ENCODE measurements at regions not wholly inside any gene's neighbourhood (a gene's known extent, or its start where the extent isn't known, plus 50 kb on each side); places are given as distances from the start of the nearest gene placed in this dataset.

DNA sequence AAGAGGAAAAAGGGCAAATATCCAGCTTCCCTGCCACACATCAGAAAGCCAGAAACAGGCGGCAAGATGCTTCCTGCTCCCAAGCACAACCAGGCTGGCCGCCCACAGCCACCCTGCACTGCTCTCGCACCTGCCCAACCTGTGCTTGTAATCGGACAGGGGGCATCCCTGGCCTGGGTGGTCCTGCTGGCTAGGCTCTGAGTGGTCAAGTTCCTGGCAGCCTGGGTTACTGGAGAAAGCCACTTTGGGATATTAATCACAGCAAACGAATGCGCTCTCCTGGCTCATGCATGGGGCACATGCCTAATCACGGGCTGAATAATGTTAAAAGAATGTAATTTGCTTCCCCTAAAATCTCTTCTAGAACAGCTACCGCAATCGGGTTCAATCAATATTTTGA is 442.4 kb downstream of the MCTP2 start:
- Histone ChIP-seq H3K27ac (ENCODE audit: low read depth, low read length) (no peak overlapping the region), H3K9me3 (ENCODE audit: insufficient read depth, low read depth, low read length) (no peaks in the 10 kb centered on the region), H3K79me1 (ENCODE audit: low read length) (peaks cover 5% of the 10 kb centered on the region), H2BK5ac (ENCODE audit: low read depth, low read length, poor library complexity) (no peak overlapping the region), H3K4ac (ENCODE audit: low read depth, low read length) (no peak overlapping the region), H3K79me2 (ENCODE audit: control insufficient read depth, insufficient read depth, low read length, poor library complexity) (no peaks in the 10 kb centered on the region), H3K18ac (ENCODE audit: low read length) (no peak overlapping the region), H3K4me2 (ENCODE audit: low read length) (no peak overlapping the region), H3K14ac (ENCODE audit: low read length) (no peak overlapping the region), H3K9ac (ENCODE audit: low read length) (no peak overlapping the region), H3K23ac (ENCODE audit: low read length) (no peak overlapping the region), H4K8ac (ENCODE audit: low read depth, low read length) (no peak overlapping the region), H4K91ac (ENCODE audit: low read depth, low read length) (no peak overlapping the region), H4K12ac (ENCODE audit: low read depth, low read length) (no peak overlapping the region), H3K4me3 (ENCODE audit: low read depth, low read length) (no peak overlapping the region), H2BK12ac (ENCODE audit: low read length) (peak overlapping the region; percentile 37), H3K27me3 (ENCODE audit: insufficient read depth, low read length) (no peaks in the 10 kb centered on the region), H3K36me3 (ENCODE audit: control insufficient read depth in 1 of 2, insufficient read depth in 2 of 2, low read length in 2 of 2) (no peaks in the 10 kb centered on the region), H2BK120ac (ENCODE audit: insufficient read depth, low read length, poor library complexity) (no peak overlapping the region), H2AFZ (ENCODE audit: insufficient read depth, low read length, poor library complexity) (no peak overlapping the region), H2AK5ac (ENCODE audit: low read length) (no peak overlapping the region), H3K4me1 (ENCODE audit: control insufficient read depth in 1 of 2, insufficient read depth in 2 of 2, low read length in 2 of 2) (peaks cover 3% of the 10 kb centered on the region in 2 experiments)
- DNase-seq = no peak
- no CpG with 5 or more reads among the region's 9 CpGs for WGBS (ENCODE audit: extremely low coverage, insufficient coverage, insufficient read length)

DNA sequence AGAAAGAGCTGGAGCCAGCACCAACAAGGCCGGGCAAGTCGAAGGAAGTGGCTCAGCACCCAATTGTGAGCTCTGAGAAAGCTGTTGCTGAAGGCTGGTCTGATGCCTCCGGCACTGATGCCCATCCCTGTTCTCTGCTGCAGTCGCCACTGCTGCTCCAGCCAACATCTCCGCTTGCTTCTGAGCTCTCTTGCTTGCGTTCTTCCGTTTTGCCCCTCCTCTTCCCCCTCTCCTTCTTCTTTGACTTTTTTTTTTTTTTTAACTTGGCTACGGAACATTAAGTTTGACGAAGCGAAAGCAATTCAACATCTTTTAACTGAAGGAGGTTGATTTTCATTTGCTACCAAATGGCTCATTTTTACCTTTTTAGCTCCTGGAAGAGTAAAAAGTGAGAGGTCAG is 442.9 kb downstream of the MCTP2 start:
- no peak overlapping the region for H3K4me3 ChIP-seq (ENCODE audit: low read depth, low read length)

DNA sequence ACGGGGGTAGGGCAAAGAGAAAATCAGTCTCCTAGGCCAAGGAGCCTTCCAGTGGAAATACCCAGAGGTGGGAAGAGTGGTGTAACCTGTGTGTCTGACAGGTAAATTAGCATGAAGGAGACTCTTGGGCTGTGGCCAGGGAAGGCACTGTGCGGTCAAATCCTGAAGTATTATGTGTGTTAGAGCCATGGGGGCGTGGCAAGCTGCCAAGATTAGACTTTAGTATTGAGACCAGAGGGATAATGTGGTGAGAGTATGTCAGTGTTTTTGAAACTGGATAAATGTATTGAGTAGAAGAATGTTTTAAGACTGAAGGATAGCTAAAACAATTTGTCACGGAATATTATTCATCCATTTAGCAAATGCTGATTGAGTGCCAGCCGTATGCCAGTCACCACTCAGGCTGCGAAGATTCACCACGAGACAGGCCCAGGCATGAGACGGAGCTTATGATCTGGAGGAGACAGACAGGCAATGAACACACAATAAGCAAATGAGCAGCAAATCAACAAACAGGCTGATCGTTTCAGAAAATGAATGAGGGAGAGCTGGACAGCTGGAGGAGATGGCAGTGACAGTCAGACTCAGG is 445.9 kb downstream of the MCTP2 start:
- H3K4me1 ChIP-seq (ENCODE audit: control insufficient read depth in 1 of 2, insufficient read depth in 2 of 2, low read length in 2 of 2) = no peaks in the 10 kb centered on the region
- no peak overlapping the region for H3K9ac ChIP-seq (ENCODE audit: low read length)
- H3K4ac ChIP-seq (ENCODE audit: low read depth, low read length) = no peak overlapping the region
- H4K8ac ChIP-seq (ENCODE audit: low read depth, low read length) = no peak overlapping the region
- no peak overlapping the region for H4K91ac ChIP-seq (ENCODE audit: low read depth, low read length)
- H3K23ac ChIP-seq (ENCODE audit: low read length) = no peak overlapping the region
- H3K14ac ChIP-seq (ENCODE audit: low read length) = no peak overlapping the region
- no peak overlapping the region for H2BK120ac ChIP-seq (ENCODE audit: insufficient read depth, low read length, poor library complexity)
- H3K79me1 ChIP-seq (ENCODE audit: low read length) = peaks cover 4% of the 10 kb centered on the region
- no peak overlapping the region for H2BK5ac ChIP-seq (ENCODE audit: low read depth, low read length, poor library complexity)
- H4K12ac ChIP-seq (ENCODE audit: low read depth, low read length) = no peak overlapping the region
- H3K36me3 ChIP-seq (ENCODE audit: control insufficient read depth in 1 of 2, insufficient read depth in 2 of 2, low read length in 2 of 2) = no peaks in the 10 kb centered on the region
- H3K27me3 ChIP-seq (ENCODE audit: insufficient read depth, low read length) = no peaks in the 10 kb centered on the region
- H2AK5ac ChIP-seq (ENCODE audit: low read length) = no peak overlapping the region
- no peak overlapping the region for H3K4me3 ChIP-seq (ENCODE audit: low read depth, low read length)
- H3K9me3 ChIP-seq (ENCODE audit: insufficient read depth, low read depth, low read length) = no peaks in the 10 kb centered on the region
- no peak overlapping the region for H3K27ac ChIP-seq (ENCODE audit: low read depth, low read length)
- DNase-seq = no peak
- H2BK12ac ChIP-seq (ENCODE audit: low read length) = no peak overlapping the region
- no CpG with 5 or more reads among the region's 9 CpGs for WGBS (ENCODE audit: extremely low coverage, insufficient coverage, insufficient read length)
- no peaks in the 10 kb centered on the region for H3K79me2 ChIP-seq (ENCODE audit: control insufficient read depth, insufficient read depth, low read length, poor library complexity)
- no peak overlapping the region for H3K18ac ChIP-seq (ENCODE audit: low read length)
- no peak overlapping the region for H2AFZ ChIP-seq (ENCODE audit: insufficient read depth, low read length, poor library complexity)
- H3K4me2 ChIP-seq (ENCODE audit: low read length) = no peak overlapping the region

More for the DNA sequence above, 442.9 kb downstream of the MCTP2 start:
- H3K79me1 ChIP-seq (ENCODE audit: low read length) = peaks cover 5% of the 10 kb centered on the region
- H2BK5ac ChIP-seq (ENCODE audit: low read depth, low read length, poor library complexity) = no peak overlapping the region
- peak overlapping the region; percentile 15 for H3K14ac ChIP-seq (ENCODE audit: low read length)
- no peak overlapping the region for H3K4ac ChIP-seq (ENCODE audit: low read depth, low read length)
- WGBS (ENCODE audit: extremely low coverage, insufficient coverage, insufficient read length) = no CpG with 5 or more reads among the region's 10 CpGs
- H4K91ac ChIP-seq (ENCODE audit: low read depth, low read length) = no peak overlapping the region
- no peak overlapping the region for H3K9ac ChIP-seq (ENCODE audit: low read length)
- DNase-seq = no peak
- no peak overlapping the region for H4K8ac ChIP-seq (ENCODE audit: low read depth, low read length)
- no peak overlapping the region for H3K23ac ChIP-seq (ENCODE audit: low read length)
- H4K12ac ChIP-seq (ENCODE audit: low read depth, low read length) = no peak overlapping the region
- no peaks in the 10 kb centered on the region for H3K27me3 ChIP-seq (ENCODE audit: insufficient read depth, low read length)
- H3K18ac ChIP-seq (ENCODE audit: low read length) = no peak overlapping the region
- H3K9me3 ChIP-seq (ENCODE audit: insufficient read depth, low read depth, low read length) = no peaks in the 10 kb centered on the region
- no peak overlapping the region for H2AK5ac ChIP-seq (ENCODE audit: low read length)
- no peaks in the 10 kb centered on the region for H3K79me2 ChIP-seq (ENCODE audit: control insufficient read depth, insufficient read depth, low read length, poor library complexity)
- H2BK120ac ChIP-seq (ENCODE audit: insufficient read depth, low read length, poor library complexity) = no peak overlapping the region
- peaks cover 3% of the 10 kb centered on the region in 2 experiments for H3K4me1 ChIP-seq (ENCODE audit: control insufficient read depth in 1 of 2, insufficient read depth in 2 of 2, low read length in 2 of 2)
- no peak overlapping the region for H3K4me2 ChIP-seq (ENCODE audit: low read length)
- H2BK12ac ChIP-seq (ENCODE audit: low read length) = peak overlapping the region; percentile 65
- H3K36me3 ChIP-seq (ENCODE audit: control insufficient read depth in 1 of 2, insufficient read depth in 2 of 2, low read length in 2 of 2) = no peaks in the 10 kb centered on the region
- no peak overlapping the region for H3K27ac ChIP-seq (ENCODE audit: low read depth, low read length)
- no peak overlapping the region for H2AFZ ChIP-seq (ENCODE audit: insufficient read depth, low read length, poor library complexity)

DNA sequence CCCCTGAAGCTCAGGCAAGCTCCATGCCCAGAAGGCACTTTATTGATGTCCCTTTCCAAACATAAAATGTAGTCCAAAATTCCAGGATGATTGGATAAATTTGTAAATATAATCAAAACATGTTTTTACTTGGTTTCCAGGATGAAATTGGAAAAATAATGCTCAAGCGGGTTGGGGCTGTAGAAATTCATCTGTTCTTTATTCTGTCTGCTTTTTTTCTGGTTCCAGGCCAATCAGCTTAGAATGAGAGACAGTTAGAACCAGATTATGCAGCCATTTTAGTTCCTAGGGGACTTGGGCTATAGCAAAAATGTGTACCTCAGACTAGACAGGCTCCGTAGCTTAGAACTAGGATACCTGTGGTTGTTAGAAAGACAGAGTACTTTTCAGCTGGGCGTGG is 450.8 kb downstream of the MCTP2 start:
- Histone ChIP-seq H3K36me3 (ENCODE audit: control insufficient read depth in 1 of 2, insufficient read depth in 2 of 2, low read length in 2 of 2) (no peaks in the 10 kb centered on the region), H2BK12ac (ENCODE audit: low read length) (no peak overlapping the region), H2AK5ac (ENCODE audit: low read length) (no peak overlapping the region), H3K4ac (ENCODE audit: low read depth, low read length) (no peak overlapping the region), H3K4me1 (ENCODE audit: control insufficient read depth in 1 of 2, insufficient read depth in 2 of 2, low read length in 2 of 2) (no peaks in the 10 kb centered on the region), H3K27me3 (ENCODE audit: insufficient read depth, low read length) (no peaks in the 10 kb centered on the region), H3K79me1 (ENCODE audit: low read length) (no peaks in the 10 kb centered on the region), H3K14ac (ENCODE audit: low read length) (no peak overlapping the region), H2BK5ac (ENCODE audit: low read depth, low read length, poor library complexity) (no peak overlapping the region), H4K12ac (ENCODE audit: low read depth, low read length) (no peak overlapping the region), H2AFZ (ENCODE audit: insufficient read depth, low read length, poor library complexity) (no peak overlapping the region), H3K4me2 (ENCODE audit: low read length) (no peak overlapping the region), H4K91ac (ENCODE audit: low read depth, low read length) (no peak overlapping the region), H4K8ac (ENCODE audit: low read depth, low read length) (no peak overlapping the region), H3K9me3 (ENCODE audit: insufficient read depth, low read depth, low read length) (no peaks in the 10 kb centered on the region), H3K23ac (ENCODE audit: low read length) (no peak overlapping the region), H3K27ac (ENCODE audit: low read depth, low read length) (no peak overlapping the region), H2BK120ac (ENCODE audit: insufficient read depth, low read length, poor library complexity) (no peak overlapping the region), H3K9ac (ENCODE audit: low read length) (no peak overlapping the region), H3K79me2 (ENCODE audit: control insufficient read depth, insufficient read depth, low read length, poor library complexity) (no peaks in the 10 kb centered on the region), H3K18ac (ENCODE audit: low read length) (no peak overlapping the region), H3K4me3 (ENCODE audit: low read depth, low read length) (no peak overlapping the region)
- no peak for DNase-seq
- WGBS (ENCODE audit: extremely low coverage, insufficient coverage, insufficient read length) = no CpG with 5 or more reads among the region's 3 CpGs

All from trophoblast cell (in vitro differentiated cells and primary cell).